Ovary (tissue), 7 donors: ENCODE measurements at regions not wholly inside any gene's neighbourhood (a gene's known extent, or its start where the extent isn't known, plus 50 kb on each side); places are given as distances from the start of the nearest gene placed in this dataset.

Experiments used
- DNase-seq, 5 donors: peaks; one replicate each; pipeline ENCODE4 v3.0.0-alpha.2; 2019 to 2020
- H3K27ac ChIP-seq, 2 donors: fragments of 200-600 bp; one replicate each; pipeline versions ENCODE4 v1.5.1 to v1.8.0; 2019 to 2022
- H3K27me3 ChIP-seq: fragments of 200-600 bp; one replicate; pipeline ENCODE4 v1.8.0; 2022
- H3K36me3 ChIP-seq: fragments of 200-600 bp; sonication (generic); one replicate; pipeline ENCODE4 v1.5.1; 2019
- H3K4me1 ChIP-seq: one replicate; pipeline ENCODE4 v1.8.1; 2013; ENCODE audit warnings: mild to moderate bottlenecking, moderate library complexity; ENCODE audit not compliant: insufficient read depth
- H3K4me3 ChIP-seq: fragments of 200-600 bp; sonication (generic); one replicate; pipeline ENCODE4 v1.5.1; 2017
- H3K9me3 ChIP-seq, 2 donors: fragments of 200-600 bp in 1 of 2; sonication (generic) in 1 of 2; one replicate each; pipeline versions ENCODE4 v1.5.1 to v1.8.1; 2013 to 2019; ENCODE audit warnings: mild to moderate bottlenecking in 1 of 2, moderate library complexity in 1 of 2
- EP300 ChIP-seq: sonication (generic); formaldehyde crosslinking; IDR thresholded peaks from one replicate; pipeline ENCODE4 v1.6.1; 2017; ENCODE audit warnings: antibody characterized with exemption
- POLR2A ChIP-seq: fragments of 450-650 bp; IDR thresholded peaks from one replicate; pipeline ENCODE4 v1.6.1; 2017; ENCODE audit warnings: antibody characterized with exemption, mild to moderate bottlenecking, moderate library complexity
- whole genome bisulfite sequencing, 3 donors: extraction: QIAGEN DNeasy Blood & Tissue Kit in 1 of 3; methylation state at CpG; one replicate each; pipeline versions ENCODE4 v1.1.5 to v1.1.7; 2013 to 2017; 5-methylcytosine and 5-hydroxymethylcytosine counted together
- intact Hi-C, 4 donors: fragments of 100-400 bp; cut with DNase I; formaldehyde crosslinking; loops; one replicate each; pipeline versions ENCODE4 v1.11.0 to v1.15.1; 2022 to 2023
- TF ChIP-seq, protein P1 (sequence below), 3 donors: fragments of 450-650 bp in 2 of 3; fragments of 200-600 bp in 1 of 3; IDR thresholded peaks; one replicate each; pipeline versions ENCODE4 v1.5.1 to v1.8.0; 2016 to 2022; ENCODE audit warnings: antibody characterized with exemption in 3 of 3, mild to moderate bottlenecking in 1 of 3
- donor health status: DM: no; HTN: no; CAD: no; lungs with moderate emphysema.
- donor health status: DM: no; HTN: no; CAD: no.
- donor health status: Bipolar disorder and iron deficiency.
- donor health status: DM: no; HTN: no; CAD: no.
- donor health status: DM: yes; HTN: yes; CAD: no.

DNA sequence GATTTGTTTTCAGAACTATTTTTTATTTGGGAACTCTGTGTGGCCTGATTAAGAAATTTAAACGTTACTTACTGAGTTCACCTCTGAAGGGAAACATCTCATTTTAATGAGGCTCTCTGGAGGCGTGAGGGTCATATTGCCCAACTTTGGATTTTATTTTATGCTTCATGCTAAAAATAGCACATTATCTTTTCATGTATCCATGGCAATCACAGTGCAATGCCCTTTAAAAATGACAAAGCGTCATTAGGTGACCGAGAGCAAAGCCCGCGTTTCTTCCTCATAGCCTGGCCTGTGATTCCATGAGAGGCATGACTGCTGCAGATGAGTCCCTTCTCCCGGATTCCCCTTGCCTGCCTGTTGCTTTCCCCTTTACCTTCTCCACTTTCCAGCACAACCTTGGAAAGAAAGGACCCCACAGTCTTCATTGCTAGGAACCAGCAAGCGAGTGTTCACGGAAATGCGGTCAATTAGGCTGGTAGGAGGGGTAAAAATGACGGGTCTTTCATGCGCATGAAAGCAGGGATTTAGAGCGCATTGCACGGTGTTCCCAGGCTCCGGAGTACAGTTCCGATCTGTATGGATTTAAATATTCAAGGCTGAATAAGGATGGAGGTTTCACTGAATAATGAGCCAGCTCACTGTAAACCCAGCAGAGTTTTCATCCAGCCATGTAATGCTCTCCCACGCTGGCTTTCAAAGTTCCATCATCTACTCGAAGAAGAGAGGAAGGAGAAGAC is 98.2 kb upstream of the PITRM1 start:
- 68 to 74% (median 72%) methylated on average over 18 of the region's 18 CpGs for WGBS, 3 donors
- no peak for DNase-seq

DNA sequence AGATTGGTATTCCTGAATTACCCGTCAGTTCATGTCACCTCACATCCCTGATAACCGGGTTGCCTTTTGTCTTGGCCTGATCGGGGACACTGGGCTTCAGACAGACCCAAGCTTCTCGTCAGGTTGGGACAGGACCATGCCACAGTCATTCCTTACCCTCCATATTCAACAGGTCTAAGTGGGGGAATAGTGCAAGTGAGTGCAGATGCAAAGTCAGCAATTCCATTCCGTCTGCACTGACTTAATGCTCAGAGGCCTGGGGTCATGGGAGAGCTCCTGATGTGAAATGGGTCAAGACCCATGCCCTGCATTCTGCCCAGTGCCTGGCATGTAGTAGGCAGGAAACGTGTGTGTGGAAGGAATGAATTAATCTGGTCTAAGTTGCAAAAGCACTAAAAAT is 95.4 kb upstream of the PITRM1 start:
- Histone ChIP-seq H3K36me3 (no peaks in the 10 kb centered on the region), H3K9me3 (no peaks in the 10 kb centered on the region), H3K4me3 (no peak overlapping the region), H3K27me3 (no peaks in the 10 kb centered on the region), H3K27ac (no peak overlapping the region), H3K4me1 (peaks cover 2% of the 10 kb centered on the region)
- intact Hi-C loops, result no loop called here
- 87 to 95% (median 90%) methylated on average over 6 of the region's 6 CpGs for WGBS, 3 donors
- no peak for DNase-seq
- TF ChIP-seq, protein P1, sequence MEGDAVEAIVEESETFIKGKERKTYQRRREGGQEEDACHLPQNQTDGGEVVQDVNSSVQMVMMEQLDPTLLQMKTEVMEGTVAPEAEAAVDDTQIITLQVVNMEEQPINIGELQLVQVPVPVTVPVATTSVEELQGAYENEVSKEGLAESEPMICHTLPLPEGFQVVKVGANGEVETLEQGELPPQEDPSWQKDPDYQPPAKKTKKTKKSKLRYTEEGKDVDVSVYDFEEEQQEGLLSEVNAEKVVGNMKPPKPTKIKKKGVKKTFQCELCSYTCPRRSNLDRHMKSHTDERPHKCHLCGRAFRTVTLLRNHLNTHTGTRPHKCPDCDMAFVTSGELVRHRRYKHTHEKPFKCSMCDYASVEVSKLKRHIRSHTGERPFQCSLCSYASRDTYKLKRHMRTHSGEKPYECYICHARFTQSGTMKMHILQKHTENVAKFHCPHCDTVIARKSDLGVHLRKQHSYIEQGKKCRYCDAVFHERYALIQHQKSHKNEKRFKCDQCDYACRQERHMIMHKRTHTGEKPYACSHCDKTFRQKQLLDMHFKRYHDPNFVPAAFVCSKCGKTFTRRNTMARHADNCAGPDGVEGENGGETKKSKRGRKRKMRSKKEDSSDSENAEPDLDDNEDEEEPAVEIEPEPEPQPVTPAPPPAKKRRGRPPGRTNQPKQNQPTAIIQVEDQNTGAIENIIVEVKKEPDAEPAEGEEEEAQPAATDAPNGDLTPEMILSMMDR (IDR thresholded peaks at IDR 0.05), result no peak
- no peak for TF ChIP-seq POLR2A
- no peak for TF ChIP-seq EP300

More for the DNA sequence above, 98.2 kb upstream of the PITRM1 start:
- no peaks in the 10 kb centered on the region for H3K36me3 ChIP-seq
- intact Hi-C loops, result no loop called here
- H3K4me3 ChIP-seq, result no peak overlapping the region
- H3K9me3 ChIP-seq, result no peaks in the 10 kb centered on the region
- H3K27ac ChIP-seq, result no peak overlapping the region
- no peaks in the 10 kb centered on the region for H3K4me1 ChIP-seq
- H3K27me3 ChIP-seq, result no peaks in the 10 kb centered on the region
- TF ChIP-seq EP300, result no peak
- TF ChIP-seq POLR2A, result no peak
- TF ChIP-seq, protein P1 (IDR thresholded peaks at IDR 0.05), result no peak

DNA sequence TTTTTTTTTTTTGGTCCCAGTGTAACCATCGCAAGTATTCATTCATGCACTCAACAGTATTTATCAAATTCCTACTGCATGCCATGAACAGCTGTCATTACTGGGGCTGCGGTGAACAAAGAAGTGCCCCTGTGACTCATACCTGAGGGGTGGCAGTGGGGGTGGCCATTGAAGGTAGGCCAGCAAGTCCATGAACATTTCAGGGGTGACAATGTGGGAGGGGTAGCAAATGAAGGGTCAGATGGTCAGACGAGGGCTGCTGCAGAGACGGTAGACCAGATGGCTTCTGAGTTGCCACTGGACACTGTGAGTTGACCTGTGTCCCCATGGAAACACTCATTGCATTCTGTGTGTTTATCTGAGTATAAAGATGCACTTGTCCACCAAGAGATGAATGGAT is 92.5 kb upstream of the PITRM1 start:
- intact Hi-C loops, result no loop called here
- no peaks in the 10 kb centered on the region for H3K9me3 ChIP-seq
- no peaks in the 10 kb centered on the region for H3K27me3 ChIP-seq
- TF ChIP-seq EP300 (no peak), POLR2A (no peak)
- TF ChIP-seq, protein P1 (IDR thresholded peaks at IDR 0.05), result no peak
- WGBS, 3 donors, result 81 to 90% (median 82%) methylated on average over 4 of the region's 4 CpGs
- H3K36me3 ChIP-seq, result no peaks in the 10 kb centered on the region
- DNase-seq, result no peak
- H3K27ac ChIP-seq, result no peak overlapping the region
- peaks cover 2% of the 10 kb centered on the region for H3K4me1 ChIP-seq
- no peak overlapping the region for H3K4me3 ChIP-seq

DNA sequence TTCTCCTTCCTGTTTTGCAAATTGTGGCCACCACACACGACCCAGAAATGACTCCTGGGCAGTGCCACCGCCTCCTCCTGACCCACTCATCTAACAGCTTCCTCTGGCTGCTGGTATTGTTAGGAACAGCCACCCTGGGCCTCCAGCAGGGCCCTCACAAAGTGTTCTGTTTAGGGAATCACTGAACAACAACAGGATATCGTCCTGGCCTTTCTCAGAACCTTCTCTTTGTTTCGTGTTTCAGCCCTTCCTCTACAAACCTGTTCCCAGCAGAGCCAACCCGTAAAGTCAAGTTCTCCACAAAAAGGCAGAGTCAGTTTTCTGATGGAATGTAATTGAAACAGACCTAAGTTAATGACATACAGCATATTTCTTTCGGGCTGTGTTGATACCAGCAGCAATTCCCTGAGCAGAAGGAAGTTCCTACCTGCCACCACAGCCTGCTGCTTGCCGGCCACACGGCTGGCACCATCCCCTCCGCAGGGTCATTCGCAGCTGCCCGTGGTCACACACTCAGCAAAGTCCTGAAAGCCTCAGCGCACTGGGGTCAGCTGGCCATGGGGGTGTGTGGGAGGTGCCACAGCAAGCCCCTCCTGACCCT is 91.7 kb upstream of the PITRM1 start:
- TF ChIP-seq POLR2A (no peak), EP300 (no peak)
- TF ChIP-seq, protein P1 (IDR thresholded peaks at IDR 0.05), result no peak
- Histone ChIP-seq H3K27me3 (no peaks in the 10 kb centered on the region), H3K9me3 (no peaks in the 10 kb centered on the region), H3K36me3 (no peaks in the 10 kb centered on the region), H3K4me1 (peaks cover 2% of the 10 kb centered on the region), H3K27ac (no peak overlapping the region), H3K4me3 (no peak overlapping the region)
- DNase-seq, result no peak
- intact Hi-C loops, result no loop called here
- WGBS, 3 donors, result 64 to 73% (median 69%) methylated on average over 12 of the region's 12 CpGs
